ENCODE measurements at regions not wholly inside any gene's neighbourhood (a gene's known extent, or its start where the extent isn't known, plus 50 kb on each side); places are given as distances from the start of the nearest gene placed in this dataset.

DNA sequence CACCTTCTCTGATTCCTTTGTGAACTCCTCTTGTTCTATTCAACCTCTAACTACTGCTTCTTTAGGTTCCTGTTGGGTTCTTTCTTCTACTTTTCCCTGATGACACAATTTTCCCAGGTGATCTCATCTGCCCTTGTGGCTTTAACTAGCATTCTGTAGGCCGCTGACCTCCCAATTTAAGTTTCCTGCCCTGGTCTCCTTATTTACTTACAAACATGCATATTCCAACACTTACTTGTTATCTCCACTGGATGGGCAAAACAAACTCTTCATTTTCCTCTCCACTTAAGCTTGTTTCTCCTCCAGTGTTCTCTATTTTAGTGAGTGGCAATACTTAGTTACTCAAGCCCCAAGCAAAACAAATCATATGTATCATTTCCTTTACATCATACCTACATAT lies 734.5 kb downstream of the METTL15 start:
- ATAC-seq, result no peak
- TF ChIP-seq TCF4 (CRISPR knock-in tag; IDR thresholded peaks at IDR 0.05; ENCODE audit: borderline replicate concordance), result no peak
- TF ChIP-seq ISL1 (CRISPR knock-in tag; IDR thresholded peaks at IDR 0.05), result no peak
- no peak for TF ChIP-seq SNAI2 (CRISPR knock-in tag; IDR thresholded peaks at IDR 0.05)
- no peak for TF ChIP-seq CSRNP3 (CRISPR knock-in tag; IDR thresholded peaks at IDR 0.05)
- TF ChIP-seq RARB (CRISPR knock-in tag; IDR thresholded peaks at IDR 0.05), result no peak
- TF ChIP-seq OSR1 (CRISPR knock-in tag; IDR thresholded peaks at IDR 0.05), result no peak
- TF ChIP-seq, protein P1, sequence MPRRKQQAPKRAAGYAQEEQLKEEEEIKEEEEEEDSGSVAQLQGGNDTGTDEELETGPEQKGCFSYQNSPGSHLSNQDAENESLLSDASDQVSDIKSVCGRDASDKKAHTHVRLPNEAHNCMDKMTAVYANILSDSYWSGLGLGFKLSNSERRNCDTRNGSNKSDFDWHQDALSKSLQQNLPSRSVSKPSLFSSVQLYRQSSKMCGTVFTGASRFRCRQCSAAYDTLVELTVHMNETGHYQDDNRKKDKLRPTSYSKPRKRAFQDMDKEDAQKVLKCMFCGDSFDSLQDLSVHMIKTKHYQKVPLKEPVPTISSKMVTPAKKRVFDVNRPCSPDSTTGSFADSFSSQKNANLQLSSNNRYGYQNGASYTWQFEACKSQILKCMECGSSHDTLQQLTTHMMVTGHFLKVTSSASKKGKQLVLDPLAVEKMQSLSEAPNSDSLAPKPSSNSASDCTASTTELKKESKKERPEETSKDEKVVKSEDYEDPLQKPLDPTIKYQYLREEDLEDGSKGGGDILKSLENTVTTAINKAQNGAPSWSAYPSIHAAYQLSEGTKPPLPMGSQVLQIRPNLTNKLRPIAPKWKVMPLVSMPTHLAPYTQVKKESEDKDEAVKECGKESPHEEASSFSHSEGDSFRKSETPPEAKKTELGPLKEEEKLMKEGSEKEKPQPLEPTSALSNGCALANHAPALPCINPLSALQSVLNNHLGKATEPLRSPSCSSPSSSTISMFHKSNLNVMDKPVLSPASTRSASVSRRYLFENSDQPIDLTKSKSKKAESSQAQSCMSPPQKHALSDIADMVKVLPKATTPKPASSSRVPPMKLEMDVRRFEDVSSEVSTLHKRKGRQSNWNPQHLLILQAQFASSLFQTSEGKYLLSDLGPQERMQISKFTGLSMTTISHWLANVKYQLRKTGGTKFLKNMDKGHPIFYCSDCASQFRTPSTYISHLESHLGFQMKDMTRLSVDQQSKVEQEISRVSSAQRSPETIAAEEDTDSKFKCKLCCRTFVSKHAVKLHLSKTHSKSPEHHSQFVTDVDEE (CRISPR knock-in tag; IDR thresholded peaks at IDR 0.05), result no peak
- no peak for TF ChIP-seq CSDC2 (CRISPR knock-in tag; IDR thresholded peaks at IDR 0.05)
- no peak for TF ChIP-seq ARNTL (CRISPR knock-in tag; IDR thresholded peaks at IDR 0.05; ENCODE audit: borderline replicate concordance, low read depth)

DNA sequence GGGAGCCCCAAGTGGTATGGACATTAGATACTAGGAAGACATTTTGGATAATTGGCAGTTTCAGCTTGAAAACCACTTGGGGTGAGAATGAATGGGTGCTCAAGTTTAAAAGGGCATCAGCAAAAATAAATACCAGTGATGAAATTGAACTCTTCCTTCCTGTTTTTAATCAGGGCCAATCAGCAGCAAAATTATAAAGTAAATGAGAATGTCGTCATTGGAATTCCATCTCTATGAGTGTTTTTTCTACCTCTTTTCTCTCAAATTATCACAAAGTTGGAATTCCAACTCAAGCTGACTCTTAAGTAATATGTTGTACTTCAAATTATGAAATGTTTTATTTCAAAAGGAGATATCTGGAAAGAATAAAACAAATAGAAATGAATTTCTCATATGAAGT lies 730.6 kb downstream of the METTL15 start:
- no peak for ATAC-seq
- no peak for TF ChIP-seq ISL1 (CRISPR knock-in tag; IDR thresholded peaks at IDR 0.05)
- no peak for TF ChIP-seq GLIS3 (CRISPR knock-in tag; IDR thresholded peaks at IDR 0.05)
- no peak for TF ChIP-seq BACH2 (CRISPR knock-in tag; IDR thresholded peaks at IDR 0.05; ENCODE audit: borderline replicate concordance)
- TF ChIP-seq OSR1 (CRISPR knock-in tag; IDR thresholded peaks at IDR 0.05), result no peak
- TF ChIP-seq ZNF8 (CRISPR knock-in tag; IDR thresholded peaks at IDR 0.05), result no peak
- TF ChIP-seq ZNF70 (CRISPR knock-in tag; IDR thresholded peaks at IDR 0.05), result no peak
- no peak for TF ChIP-seq POU6F1 (CRISPR knock-in tag; IDR thresholded peaks at IDR 0.05; ENCODE audit: borderline replicate concordance, low read depth)
- TF ChIP-seq RARB (CRISPR knock-in tag; IDR thresholded peaks at IDR 0.05), result no peak
- no peak for TF ChIP-seq TCF4 (CRISPR knock-in tag; IDR thresholded peaks at IDR 0.05; ENCODE audit: borderline replicate concordance)
- TF ChIP-seq ZFP3 (CRISPR knock-in tag; IDR thresholded peaks at IDR 0.05), result no peak
- TF ChIP-seq SNAI2 (CRISPR knock-in tag; IDR thresholded peaks at IDR 0.05), result no peak
- TF ChIP-seq PATZ1 (CRISPR knock-in tag; IDR thresholded peaks at IDR 0.05; ENCODE audit: borderline replicate concordance), result no peak
- TF ChIP-seq CREB5 (CRISPR knock-in tag; IDR thresholded peaks at IDR 0.05; ENCODE audit: low read depth), result no peak
- no peak for TF ChIP-seq ZC3H10 (CRISPR knock-in tag; IDR thresholded peaks at IDR 0.05)
- TF ChIP-seq ESRRG (CRISPR knock-in tag; IDR thresholded peaks at IDR 0.05), result no peak
- no peak for TF ChIP-seq TOX (CRISPR knock-in tag; IDR thresholded peaks at IDR 0.05; ENCODE audit: borderline replicate concordance)
- TF ChIP-seq CSRNP3 (CRISPR knock-in tag; IDR thresholded peaks at IDR 0.05), result no peak
- no peak for TF ChIP-seq ZFP30 (CRISPR knock-in tag; IDR thresholded peaks at IDR 0.05)
- no peak for TF ChIP-seq ZNF565 (CRISPR knock-in tag; conservative IDR thresholded peaks at IDR 0.05; ENCODE audit: low read depth)
